ENCODE measurements at regions not wholly inside any gene's neighbourhood (a gene's known extent, or its start where the extent isn't known, plus 50 kb on each side); places are given as distances from the start of the nearest gene placed in this dataset.

GRCh38 chr4:16310606-16311005, 84.3 kb upstream of the TAPT1 start:
- H3K27ac ChIP-seq (ENCODE audit: low read depth, low read length) = no peak overlapping the region
- H3K36me3 ChIP-seq (ENCODE audit: control insufficient read depth, insufficient read depth, low read length) = no peaks in the 10 kb centered on the region
- H3K4me3 ChIP-seq (ENCODE audit: low read length) = no peak overlapping the region
- Mint-ChIP-seq H3K4me3 (no peak overlapping the region), H3K27me3 (ENCODE audit: insufficient read depth) (peaks cover 11% of the 10 kb centered on the region), H3K27ac (no peak overlapping the region), H3K4me1 (no peaks in the 10 kb centered on the region), H3K36me3 (ENCODE audit: low read depth) (no peaks in the 10 kb centered on the region), H3K9me3 (no peaks in the 10 kb centered on the region)
- H3K4me1 ChIP-seq (ENCODE audit: control insufficient read depth, insufficient read depth, low read length) = no peaks in the 10 kb centered on the region
- DNase-seq = no peak
- no peak for TF ChIP-seq CTCF (conservative IDR thresholded peaks at IDR 0.05)
- no peak overlapping the region for H3K9ac ChIP-seq (ENCODE audit: extremely low read depth, low read length, poor library complexity, severe bottlenecking)
- 86 to 94% methylated on average over 3 of the region's 3 CpGs for WGBS, 2 experiments (ENCODE audit: insufficient coverage in 1 of 2, insufficient read length in 1 of 2)
- no peaks in the 10 kb centered on the region for H3K9me3 ChIP-seq (ENCODE audit: control insufficient read depth, low read length)
- no peaks in the 10 kb centered on the region for H3K27me3 ChIP-seq (ENCODE audit: control insufficient read depth, insufficient read depth, low read length, poor library complexity, severe bottlenecking)

GRCh38 chr4:16302648-16303047, 76.4 kb upstream of the TAPT1 start:
- Mint-ChIP-seq H3K9me3 (no peaks in the 10 kb centered on the region), H3K27ac (no peak overlapping the region), H3K4me3 (no peak overlapping the region), H3K36me3 (ENCODE audit: low read depth) (no peaks in the 10 kb centered on the region), H3K4me1 (no peaks in the 10 kb centered on the region), H3K27me3 (ENCODE audit: insufficient read depth) (peaks cover under 1% of the 10 kb centered on the region)
- no peak for DNase-seq
- TF ChIP-seq CTCF (conservative IDR thresholded peaks at IDR 0.05) = no peak
- no peaks in the 10 kb centered on the region for H3K9me3 ChIP-seq (ENCODE audit: control insufficient read depth, low read length)
- H3K9ac ChIP-seq (ENCODE audit: extremely low read depth, low read length, poor library complexity, severe bottlenecking) = no peak overlapping the region
- no peaks in the 10 kb centered on the region for H3K36me3 ChIP-seq (ENCODE audit: control insufficient read depth, insufficient read depth, low read length)
- H3K4me3 ChIP-seq (ENCODE audit: low read length) = no peak overlapping the region
- WGBS, 2 experiments (ENCODE audit: insufficient coverage in 1 of 2, insufficient read length in 1 of 2) = 84 to 100% methylated on average over 2 to 3 of the region's 3 CpGs
- no peak overlapping the region for H3K27ac ChIP-seq (ENCODE audit: low read depth, low read length)
- H3K4me1 ChIP-seq (ENCODE audit: control insufficient read depth, insufficient read depth, low read length) = no peaks in the 10 kb centered on the region
- H3K27me3 ChIP-seq (ENCODE audit: control insufficient read depth, insufficient read depth, low read length, poor library complexity, severe bottlenecking) = no peaks in the 10 kb centered on the region

GRCh38 chr4:16297003-16297402, 70.7 kb upstream of the TAPT1 start:
- Mint-ChIP-seq H3K9me3 (no peaks in the 10 kb centered on the region), H3K36me3 (ENCODE audit: low read depth) (no peaks in the 10 kb centered on the region)

More at GRCh38 chr4:16297003-16297402, 70.7 kb upstream of the TAPT1 start:
- no peaks in the 10 kb centered on the region for H3K36me3 ChIP-seq (ENCODE audit: control insufficient read depth, insufficient read depth, low read length)
- H3K27ac ChIP-seq (ENCODE audit: low read depth, low read length) = no peak overlapping the region
- no peak for DNase-seq
- H3K4me1 Mint-ChIP-seq = peaks cover 12% of the 10 kb centered on the region
- TF ChIP-seq CTCF (conservative IDR thresholded peaks at IDR 0.05) = no peak
- no peaks in the 10 kb centered on the region for H3K4me1 ChIP-seq (ENCODE audit: control insufficient read depth, insufficient read depth, low read length)
- no peaks in the 10 kb centered on the region for H3K9me3 ChIP-seq (ENCODE audit: control insufficient read depth, low read length)
- H3K4me3 Mint-ChIP-seq = no peak overlapping the region
- no peak overlapping the region for H3K4me3 ChIP-seq (ENCODE audit: low read length)
- no peak overlapping the region for H3K27ac Mint-ChIP-seq
- WGBS, 2 experiments (ENCODE audit: insufficient coverage in 1 of 2, insufficient read length in 1 of 2) = 83 to 100% methylated on average over 1 of the region's 1 CpG
- H3K9ac ChIP-seq (ENCODE audit: extremely low read depth, low read length, poor library complexity, severe bottlenecking) = no peak overlapping the region
- H3K27me3 ChIP-seq (ENCODE audit: control insufficient read depth, insufficient read depth, low read length, poor library complexity, severe bottlenecking) = no peaks in the 10 kb centered on the region
- no peaks in the 10 kb centered on the region for H3K27me3 Mint-ChIP-seq (ENCODE audit: insufficient read depth)

Measured in endodermal cell (in vitro differentiated cells).